ENCODE measurements at regions not wholly inside any gene's neighbourhood (a gene's known extent, or its start where the extent isn't known, plus 50 kb on each side); places are given as distances from the start of the nearest gene placed in this dataset.

- ChIA-PET POLR2A (no interaction called here), CTCF (no interaction called here)
- no peak for DNase-seq (ENCODE audit: extremely low spot score)
- no peak for TF ChIP-seq FOXA1 (IDR thresholded peaks at IDR 0.05)
- TF ChIP-seq PKNOX1 (IDR thresholded peaks at IDR 0.05), result no peak
- no peak for TF ChIP-seq HDGF (IDR thresholded peaks at IDR 0.05; ENCODE audit: borderline replicate concordance)
- no peak for TF ChIP-seq TARDBP (IDR thresholded peaks at IDR 0.05)
- no peak for TF ChIP-seq NFRKB (IDR thresholded peaks at IDR 0.05)
- TF ChIP-seq ELF4 (IDR thresholded peaks at IDR 0.05), result no peak
- no peak for TF ChIP-seq CTBP1 (IDR thresholded peaks at IDR 0.05; ENCODE audit: borderline replicate concordance)
- no peak for TF ChIP-seq SUZ12 (IDR thresholded peaks at IDR 0.05)
- no peak for TF ChIP-seq BHLHE40 (IDR thresholded peaks at IDR 0.05; ENCODE audit: borderline replicate concordance)
- no peak for TF ChIP-seq ZNF384 (IDR thresholded peaks at IDR 0.05)
- TF ChIP-seq FOXM1 (IDR thresholded peaks at IDR 0.05; ENCODE audit: borderline replicate concordance), result no peak
- no peak for TF ChIP-seq LEF1 (IDR thresholded peaks at IDR 0.05; ENCODE audit: borderline replicate concordance)
- TF ChIP-seq L3MBTL2 (conservative IDR thresholded peaks at IDR 0.05), result no peak
- TF ChIP-seq FOXK2 (IDR thresholded peaks at IDR 0.05), result no peak
- TF ChIP-seq SP1 (IDR thresholded peaks at IDR 0.05), result no peak
- TF ChIP-seq ARNT (IDR thresholded peaks at IDR 0.05), result no peak
Observed at GRCh38 chr2:126463892-126464674, 191.9 kb upstream of the GYPC start.

- TF ChIP-seq SP1 (IDR thresholded peaks at IDR 0.05) (no peak), FOXK2 (IDR thresholded peaks at IDR 0.05) (no peak), NFRKB (IDR thresholded peaks at IDR 0.05) (no peak), ZNF384 (IDR thresholded peaks at IDR 0.05) (no peak), ARNT (IDR thresholded peaks at IDR 0.05) (no peak), SUZ12 (IDR thresholded peaks at IDR 0.05) (no peak), LEF1 (IDR thresholded peaks at IDR 0.05; ENCODE audit: borderline replicate concordance) (no peak), HDGF (IDR thresholded peaks at IDR 0.05; ENCODE audit: borderline replicate concordance) (no peak), L3MBTL2 (conservative IDR thresholded peaks at IDR 0.05) (no peak), FOXA1 (IDR thresholded peaks at IDR 0.05) (no peak), ELF4 (IDR thresholded peaks at IDR 0.05) (no peak), CTBP1 (IDR thresholded peaks at IDR 0.05; ENCODE audit: borderline replicate concordance) (no peak), FOXM1 (IDR thresholded peaks at IDR 0.05; ENCODE audit: borderline replicate concordance) (no peak), TARDBP (IDR thresholded peaks at IDR 0.05) (no peak), PKNOX1 (IDR thresholded peaks at IDR 0.05) (no peak), BHLHE40 (IDR thresholded peaks at IDR 0.05; ENCODE audit: borderline replicate concordance) (no peak)
- no peak for DNase-seq (ENCODE audit: extremely low spot score)
- CTCF ChIA-PET, result no interaction called here
- POLR2A ChIA-PET, result no interaction called here
Observed at GRCh38 chr2:126467367-126468054, 188.4 kb upstream of the GYPC start.

- POLR2A ChIA-PET, result no interaction called here
- CTCF ChIA-PET, result no interaction called here
- no peak for DNase-seq (ENCODE audit: extremely low spot score)
- no peak for TF ChIP-seq HDGF (IDR thresholded peaks at IDR 0.05; ENCODE audit: borderline replicate concordance)
- no peak for TF ChIP-seq FOXK2 (IDR thresholded peaks at IDR 0.05)
- no peak for TF ChIP-seq BHLHE40 (IDR thresholded peaks at IDR 0.05; ENCODE audit: borderline replicate concordance)
- no peak for TF ChIP-seq LEF1 (IDR thresholded peaks at IDR 0.05; ENCODE audit: borderline replicate concordance)
- TF ChIP-seq SP1 (IDR thresholded peaks at IDR 0.05), result no peak
- no peak for TF ChIP-seq TARDBP (IDR thresholded peaks at IDR 0.05)
- TF ChIP-seq ELF4 (IDR thresholded peaks at IDR 0.05), result no peak
- TF ChIP-seq SUZ12 (IDR thresholded peaks at IDR 0.05), result no peak
Observed at GRCh38 chr2:126475031-126475430, 180.9 kb upstream of the GYPC start.

GRCh38 chr2:126476691-126477090 lies 179.3 kb upstream of the GYPC start:
- ChIA-PET POLR2A (no interaction called here), CTCF (no interaction called here)

GRCh38 chr2:126480033-126480432 lies 175.9 kb upstream of the GYPC start:
- TF ChIP-seq LEF1 (IDR thresholded peaks at IDR 0.05; ENCODE audit: borderline replicate concordance) (no peak), HDGF (IDR thresholded peaks at IDR 0.05; ENCODE audit: borderline replicate concordance) (no peak), TARDBP (IDR thresholded peaks at IDR 0.05) (no peak), FOXK2 (IDR thresholded peaks at IDR 0.05) (no peak), ELF4 (IDR thresholded peaks at IDR 0.05) (no peak), FOXM1 (IDR thresholded peaks at IDR 0.05; ENCODE audit: borderline replicate concordance) (no peak), SP1 (IDR thresholded peaks at IDR 0.05) (no peak), CTBP1 (IDR thresholded peaks at IDR 0.05; ENCODE audit: borderline replicate concordance) (no peak), L3MBTL2 (conservative IDR thresholded peaks at IDR 0.05) (no peak), SUZ12 (IDR thresholded peaks at IDR 0.05) (no peak), PKNOX1 (IDR thresholded peaks at IDR 0.05) (no peak), ARNT (IDR thresholded peaks at IDR 0.05) (no peak), BHLHE40 (IDR thresholded peaks at IDR 0.05; ENCODE audit: borderline replicate concordance) (no peak), ZNF384 (IDR thresholded peaks at IDR 0.05) (no peak)
- POLR2A ChIA-PET, result no interaction called here
- DNase-seq (ENCODE audit: extremely low spot score), result no peak
- CTCF ChIA-PET, result no interaction called here

More at GRCh38 chr2:126476691-126477090, 179.3 kb upstream of the GYPC start:
- TF ChIP-seq L3MBTL2 (conservative IDR thresholded peaks at IDR 0.05) (no peak), ZNF384 (IDR thresholded peaks at IDR 0.05) (no peak), TARDBP (IDR thresholded peaks at IDR 0.05) (no peak), PKNOX1 (IDR thresholded peaks at IDR 0.05) (no peak), FOXA1 (IDR thresholded peaks at IDR 0.05) (no peak), HDGF (IDR thresholded peaks at IDR 0.05; ENCODE audit: borderline replicate concordance) (no peak), BHLHE40 (IDR thresholded peaks at IDR 0.05; ENCODE audit: borderline replicate concordance) (no peak), ARNT (IDR thresholded peaks at IDR 0.05) (no peak), ELF4 (IDR thresholded peaks at IDR 0.05) (no peak), CTBP1 (IDR thresholded peaks at IDR 0.05; ENCODE audit: borderline replicate concordance) (no peak), SUZ12 (IDR thresholded peaks at IDR 0.05) (no peak), LEF1 (IDR thresholded peaks at IDR 0.05; ENCODE audit: borderline replicate concordance) (no peak), FOXK2 (IDR thresholded peaks at IDR 0.05) (no peak), FOXM1 (IDR thresholded peaks at IDR 0.05; ENCODE audit: borderline replicate concordance) (no peak), NFRKB (IDR thresholded peaks at IDR 0.05) (no peak)
- no peak for DNase-seq (ENCODE audit: extremely low spot score)

Measured in HEK293T (cell line).